ENCODE measurements at regions not wholly inside any gene's neighbourhood (a gene's known extent, or its start where the extent isn't known, plus 50 kb on each side); places are given as distances from the start of the nearest gene placed in this dataset.

DNA sequence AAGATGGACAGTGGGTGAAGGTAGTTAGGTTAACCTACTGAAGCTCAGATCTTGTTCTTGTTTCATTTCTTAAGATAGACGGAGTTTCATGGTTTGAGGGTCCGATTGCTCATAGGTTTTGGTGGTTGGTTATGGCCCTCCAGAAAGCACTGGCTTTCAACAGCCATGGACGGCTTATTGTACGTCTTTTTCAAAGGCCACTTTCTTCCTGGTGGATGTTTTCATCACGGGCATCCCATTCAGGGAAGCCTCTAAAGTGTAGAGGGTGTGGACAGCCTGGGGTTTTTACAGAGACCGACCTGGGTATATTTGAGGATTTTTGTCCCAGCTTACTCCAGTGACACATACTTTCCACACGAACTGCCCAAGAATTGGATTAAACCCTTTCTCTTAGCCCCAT lies 132.7 kb upstream of the ONECUT1 start:
- Histone ChIP-seq H3K9me3 (ENCODE audit: low read length) (no peaks in the 10 kb centered on the region), H3K4me2 (ENCODE audit: low read length) (no peak overlapping the region), H3K27ac (ENCODE audit: low read depth, low read length, poor library complexity, severe bottlenecking) (no peak overlapping the region), H3K4me3 (ENCODE audit: low read depth, low read length, poor library complexity, severe bottlenecking) (no peak overlapping the region), H3F3A (ENCODE audit: insufficient read depth, low read length) (no peaks in the 10 kb centered on the region), H3K27me3 (ENCODE audit: insufficient read depth, low read length) (no peaks in the 10 kb centered on the region), H4K20me1 (ENCODE audit: insufficient read depth, low read length) (no peaks in the 10 kb centered on the region), H3K36me3 (ENCODE audit: insufficient read depth, low read length) (no peaks in the 10 kb centered on the region), H3K9ac (ENCODE audit: low read length) (no peak overlapping the region), H2AFZ (ENCODE audit: low read length) (no peak overlapping the region), H3K79me2 (ENCODE audit: insufficient read depth, low read length) (no peaks in the 10 kb centered on the region), H3K9me2 (ENCODE audit: low read depth, low read length) (no peaks in the 10 kb centered on the region), H3K4me1 (ENCODE audit: insufficient read depth, low read length, severe bottlenecking) (no peaks in the 10 kb centered on the region)
- TF ChIP-seq EZH2 (IDR thresholded peaks at IDR 0.05; ENCODE audit: borderline replicate concordance, low read length) = no peak
- TF ChIP-seq, protein P1, sequence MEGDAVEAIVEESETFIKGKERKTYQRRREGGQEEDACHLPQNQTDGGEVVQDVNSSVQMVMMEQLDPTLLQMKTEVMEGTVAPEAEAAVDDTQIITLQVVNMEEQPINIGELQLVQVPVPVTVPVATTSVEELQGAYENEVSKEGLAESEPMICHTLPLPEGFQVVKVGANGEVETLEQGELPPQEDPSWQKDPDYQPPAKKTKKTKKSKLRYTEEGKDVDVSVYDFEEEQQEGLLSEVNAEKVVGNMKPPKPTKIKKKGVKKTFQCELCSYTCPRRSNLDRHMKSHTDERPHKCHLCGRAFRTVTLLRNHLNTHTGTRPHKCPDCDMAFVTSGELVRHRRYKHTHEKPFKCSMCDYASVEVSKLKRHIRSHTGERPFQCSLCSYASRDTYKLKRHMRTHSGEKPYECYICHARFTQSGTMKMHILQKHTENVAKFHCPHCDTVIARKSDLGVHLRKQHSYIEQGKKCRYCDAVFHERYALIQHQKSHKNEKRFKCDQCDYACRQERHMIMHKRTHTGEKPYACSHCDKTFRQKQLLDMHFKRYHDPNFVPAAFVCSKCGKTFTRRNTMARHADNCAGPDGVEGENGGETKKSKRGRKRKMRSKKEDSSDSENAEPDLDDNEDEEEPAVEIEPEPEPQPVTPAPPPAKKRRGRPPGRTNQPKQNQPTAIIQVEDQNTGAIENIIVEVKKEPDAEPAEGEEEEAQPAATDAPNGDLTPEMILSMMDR (IDR thresholded peaks at IDR 0.05; ENCODE audit: low read length) = no peak

DNA sequence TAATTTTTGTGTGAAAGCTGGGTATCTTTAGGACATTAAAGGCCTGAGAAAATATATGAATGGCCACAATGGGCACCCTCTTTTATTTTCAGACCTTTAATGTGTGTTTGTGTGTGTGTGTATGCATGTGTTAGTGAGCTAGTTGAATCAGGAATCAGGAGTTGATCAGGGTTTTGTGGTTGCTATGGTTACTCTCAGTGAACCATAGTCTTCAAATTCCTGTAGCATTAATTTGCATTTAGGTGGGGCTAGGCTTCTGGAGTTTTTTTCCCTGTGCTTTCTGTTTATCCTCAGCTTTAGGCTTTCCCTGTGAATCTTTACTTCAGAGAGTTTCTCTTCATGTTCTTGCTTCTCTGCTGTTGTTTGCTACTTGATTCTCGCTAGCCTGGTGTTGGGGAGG lies 122.0 kb upstream of the ONECUT1 start:
- Histone ChIP-seq H3K79me2 (ENCODE audit: insufficient read depth, low read length) (no peaks in the 10 kb centered on the region), H2AFZ (ENCODE audit: low read length) (no peak overlapping the region), H3K9me2 (ENCODE audit: low read depth, low read length) (no peaks in the 10 kb centered on the region), H3K36me3 (ENCODE audit: insufficient read depth, low read length) (no peaks in the 10 kb centered on the region), H3K4me2 (ENCODE audit: low read length) (no peak overlapping the region), H3K4me1 (ENCODE audit: insufficient read depth, low read length, severe bottlenecking) (no peaks in the 10 kb centered on the region), H3K27me3 (ENCODE audit: insufficient read depth, low read length) (no peaks in the 10 kb centered on the region), H3K4me3 (ENCODE audit: low read depth, low read length, poor library complexity, severe bottlenecking) (no peak overlapping the region), H4K20me1 (ENCODE audit: insufficient read depth, low read length) (no peaks in the 10 kb centered on the region), H3K27ac (ENCODE audit: low read depth, low read length, poor library complexity, severe bottlenecking) (no peak overlapping the region), H3F3A (ENCODE audit: insufficient read depth, low read length) (no peaks in the 10 kb centered on the region), H3K9me3 (ENCODE audit: low read length) (no peaks in the 10 kb centered on the region), H3K9ac (ENCODE audit: low read length) (no peak overlapping the region)
- TF ChIP-seq, protein P1 (IDR thresholded peaks at IDR 0.05; ENCODE audit: low read length) = no peak
- no peak for TF ChIP-seq EZH2 (IDR thresholded peaks at IDR 0.05; ENCODE audit: borderline replicate concordance, low read length)

DNA sequence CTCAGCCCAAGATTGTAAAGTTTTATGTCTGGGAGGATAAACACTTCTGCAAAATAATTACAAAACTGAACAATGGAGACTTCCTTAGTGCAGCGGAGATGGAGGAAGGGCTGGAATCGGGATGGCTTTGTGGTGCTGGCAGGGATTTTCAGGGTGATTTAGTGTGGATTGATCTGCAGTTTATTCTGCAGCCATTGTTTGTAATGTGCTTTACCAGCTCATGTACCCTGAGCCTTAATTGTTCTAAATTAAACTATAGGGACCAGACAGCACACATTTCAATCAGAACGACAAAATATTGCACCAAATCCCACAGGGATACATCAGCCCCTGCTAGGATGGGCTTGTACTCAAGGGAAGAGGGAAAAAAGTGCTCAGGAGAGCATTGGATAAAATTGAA lies 103.2 kb upstream of the ONECUT1 start:
- Histone ChIP-seq H3K4me3 (ENCODE audit: low read depth, low read length, poor library complexity, severe bottlenecking) (no peak overlapping the region), H3K27ac (ENCODE audit: low read depth, low read length, poor library complexity, severe bottlenecking) (no peak overlapping the region), H3K4me2 (ENCODE audit: low read length) (no peak overlapping the region), H2AFZ (ENCODE audit: low read length) (no peak overlapping the region), H3F3A (ENCODE audit: insufficient read depth, low read length) (no peaks in the 10 kb centered on the region), H3K36me3 (ENCODE audit: insufficient read depth, low read length) (no peaks in the 10 kb centered on the region), H3K9ac (ENCODE audit: low read length) (no peak overlapping the region), H3K4me1 (ENCODE audit: insufficient read depth, low read length, severe bottlenecking) (no peaks in the 10 kb centered on the region), H3K79me2 (ENCODE audit: insufficient read depth, low read length) (no peaks in the 10 kb centered on the region), H4K20me1 (ENCODE audit: insufficient read depth, low read length) (no peaks in the 10 kb centered on the region), H3K9me3 (ENCODE audit: low read length) (no peaks in the 10 kb centered on the region), H3K27me3 (ENCODE audit: insufficient read depth, low read length) (no peaks in the 10 kb centered on the region), H3K9me2 (ENCODE audit: low read depth, low read length) (no peaks in the 10 kb centered on the region)
- no peak for TF ChIP-seq EZH2 (IDR thresholded peaks at IDR 0.05; ENCODE audit: borderline replicate concordance, low read length)
- TF ChIP-seq, protein P1 (IDR thresholded peaks at IDR 0.05; ENCODE audit: low read length) = no peak

All from OCI-LY1 (cell line).